ENCODE measurements at regions not wholly inside any gene's neighbourhood (a gene's known extent, or its start where the extent isn't known, plus 50 kb on each side); places are given as distances from the start of the nearest gene placed in this dataset.

- TF ChIP-seq POLR2AphosphoS5 (IDR thresholded peaks at IDR 0.05; ENCODE audit: low read depth, low read length) (no peak), TAF1 (IDR thresholded peaks at IDR 0.05; ENCODE audit: borderline replicate concordance, insufficient read depth, low read length) (no peak), REST (IDR thresholded peaks at IDR 0.05; ENCODE audit: insufficient read depth in 1 of 2, low read depth in 2 of 2, low read length in 2 of 2) (no peak)
Observed at GRCh38 chr17:72304859-72305258, 184.0 kb downstream of the SOX9 start.

All from PFSK-1 (cell line).